NOMO-1 treated with DMSO at 0.1 percent for 48 hours (cell line): ENCODE measurements at regions not wholly inside any gene's neighbourhood (a gene's known extent, or its start where the extent isn't known, plus 50 kb on each side); places are given as distances from the start of the nearest gene placed in this dataset.

Source experiments
- DNase-seq: peaks from one replicate; lab custom pipeline; 2025; ENCODE audit not compliant: unreplicated experiment; lab: John Stamatoyannopoulos, UW

DNA sequence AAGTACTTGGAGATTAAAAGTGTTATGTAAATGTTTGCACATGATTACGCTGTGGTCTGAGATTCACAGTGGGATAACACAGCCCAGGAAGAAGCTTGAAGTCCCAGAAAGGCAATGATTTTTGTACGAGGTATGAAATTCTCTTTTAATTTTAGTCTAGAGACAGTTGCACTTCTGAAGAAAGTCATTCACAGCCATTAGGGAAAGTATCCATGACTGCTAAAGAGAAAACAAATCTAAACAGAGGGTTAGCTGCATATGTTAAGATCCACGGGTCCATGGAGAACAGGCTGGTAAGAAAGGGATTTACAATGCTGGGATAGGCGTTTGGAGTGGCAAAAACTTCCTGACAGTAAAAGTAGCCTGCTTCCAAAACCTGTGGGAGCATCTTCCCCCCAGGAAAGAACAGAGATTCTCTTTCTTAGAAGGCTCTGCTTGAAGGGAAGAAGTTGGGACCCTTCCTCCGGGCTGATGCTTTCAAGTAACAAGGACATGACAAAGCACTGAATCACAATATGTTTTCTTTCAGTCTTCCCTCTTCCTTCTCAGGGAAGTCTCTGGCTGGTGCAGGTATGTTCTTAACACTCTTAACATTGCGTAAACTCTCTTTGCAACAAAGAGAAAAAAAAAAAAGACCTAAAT, 220.8 kb upstream of the CELF2 start:
- no peak for DNase-seq

DNA sequence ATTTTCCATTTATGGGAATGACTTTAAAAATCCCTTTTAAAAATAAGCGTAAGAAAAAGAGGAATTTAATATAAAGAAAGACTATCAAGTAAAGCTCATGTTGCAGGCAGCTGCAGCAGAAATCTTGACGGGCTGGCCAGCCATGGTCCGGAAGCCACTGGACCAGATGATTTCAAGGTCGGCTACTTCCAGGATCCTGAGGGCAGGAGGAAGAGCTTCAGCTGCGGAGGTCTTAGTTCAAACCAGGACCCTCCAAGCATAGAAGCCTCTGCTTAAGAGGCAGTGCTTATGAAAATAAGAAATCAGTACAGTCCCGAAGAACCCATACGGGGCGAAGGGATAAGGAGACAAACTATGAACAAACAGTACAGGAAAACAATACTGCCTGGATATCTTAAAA, 220.2 kb upstream of the CELF2 start:
- DNase-seq = no peak

DNA sequence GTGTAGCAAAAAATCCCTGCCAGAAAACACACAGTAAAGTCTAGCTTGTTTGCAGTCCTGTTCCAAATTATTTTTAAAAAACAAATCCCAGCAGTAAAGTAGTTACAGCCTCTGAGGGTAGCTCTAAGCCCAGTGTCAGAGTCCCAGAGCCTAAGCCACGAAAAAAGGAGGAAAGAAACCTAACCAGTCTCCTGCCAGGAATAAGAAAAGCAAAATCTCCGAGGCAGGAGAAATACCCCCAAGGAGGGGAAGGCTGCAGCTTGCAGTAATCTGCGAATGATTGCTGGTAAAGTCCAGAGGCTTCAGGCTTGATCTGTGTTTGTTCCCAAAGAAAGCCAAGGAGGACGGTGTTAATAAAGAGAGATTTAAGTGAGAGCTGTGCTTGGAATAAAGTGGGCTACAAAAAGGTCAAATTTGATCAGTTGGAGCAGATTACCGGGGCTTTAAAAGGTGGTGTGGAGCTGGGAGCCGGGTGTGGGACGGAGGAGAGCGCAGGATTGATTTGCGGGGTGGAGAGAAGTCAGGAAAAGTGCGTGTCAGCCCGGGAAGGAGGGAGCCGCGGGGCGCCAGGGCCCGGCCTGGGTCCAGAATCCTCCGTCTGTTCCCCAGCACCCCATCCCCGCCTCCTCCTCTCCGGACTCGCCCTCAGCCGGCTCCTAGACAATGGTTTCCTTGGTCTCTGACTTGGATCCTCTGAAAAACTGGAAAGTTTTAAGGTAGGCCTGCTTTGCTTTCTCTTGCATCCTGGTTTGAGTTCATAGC, 219.4 kb upstream of the CELF2 start:
- no peak for DNase-seq

DNA sequence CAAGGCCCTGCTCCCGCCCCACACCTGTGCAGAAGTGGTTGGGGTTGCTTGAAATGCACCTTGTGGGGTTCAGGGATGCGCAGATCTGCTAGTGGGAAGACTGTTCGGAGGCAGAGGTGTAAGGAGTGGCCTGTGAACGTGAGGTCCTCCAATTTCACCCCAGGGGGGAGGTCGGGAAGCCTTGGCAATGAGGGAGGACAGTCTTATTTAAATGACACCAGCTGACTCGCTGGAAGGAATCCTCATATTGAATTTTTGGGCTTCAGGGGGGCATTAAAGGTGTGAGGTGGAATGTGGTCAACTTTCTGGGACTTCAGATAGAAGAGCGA, 218.8 kb upstream of the CELF2 start:
- DNase-seq = no peak

DNA sequence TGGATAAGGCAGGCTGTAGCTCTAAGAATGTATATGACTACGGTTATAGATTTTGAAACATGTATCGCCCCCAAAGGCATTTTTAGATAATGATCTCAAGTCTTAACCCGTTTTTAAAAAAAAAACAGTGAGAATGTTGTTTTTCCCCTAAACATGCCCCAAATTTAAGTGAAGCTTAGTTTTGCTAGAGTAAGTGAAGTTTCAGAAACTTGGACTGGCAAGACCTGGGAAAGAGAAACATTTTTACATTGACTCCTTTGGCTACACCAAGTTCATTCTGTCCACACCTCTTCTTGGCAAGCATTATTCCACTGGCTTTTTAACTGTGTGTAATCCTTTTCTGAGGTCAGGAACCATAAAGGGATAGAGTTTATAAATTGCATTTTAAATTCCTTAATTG, 216.7 kb upstream of the CELF2 start:
- no peak for DNase-seq

DNA sequence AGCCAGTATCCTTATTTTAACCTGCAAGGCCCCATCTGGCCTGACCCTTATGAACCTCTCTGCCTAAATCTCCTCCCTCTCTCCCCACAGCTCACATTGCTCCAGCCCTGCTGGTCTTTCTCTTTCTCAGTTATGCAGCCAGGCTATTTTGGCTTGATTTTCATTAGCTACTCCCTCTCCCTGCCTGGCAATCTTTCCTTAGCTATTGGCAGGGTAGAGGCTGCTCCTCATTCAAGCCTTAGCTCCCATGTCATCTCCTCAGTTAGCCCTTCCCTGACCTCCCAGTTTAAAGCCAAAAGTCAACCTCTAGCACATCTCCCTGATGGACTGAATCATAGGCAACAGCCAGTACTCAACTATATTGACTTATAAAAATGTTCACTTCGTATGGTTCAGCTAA, 214.4 kb upstream of the CELF2 start:
- DNase-seq = no peak

DNA sequence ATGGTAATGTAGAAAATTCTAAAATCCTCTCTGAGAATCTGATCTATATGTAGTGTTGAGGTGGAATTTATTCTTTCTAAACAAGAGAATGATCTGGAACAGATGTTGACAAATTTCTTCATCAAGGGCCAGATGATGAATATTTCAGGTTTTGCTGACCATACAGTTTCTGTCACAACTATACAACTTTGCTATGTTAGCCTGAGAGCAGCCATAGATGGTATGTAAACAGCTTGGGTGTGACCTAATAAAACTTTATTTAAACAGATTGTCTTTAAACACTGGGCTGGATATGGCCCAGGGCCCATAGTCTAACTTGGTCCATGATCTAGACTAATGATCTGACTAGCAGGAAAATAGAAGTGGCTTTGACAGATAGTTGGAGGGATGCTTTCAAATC, 213.6 kb upstream of the CELF2 start:
- no peak for DNase-seq

DNA sequence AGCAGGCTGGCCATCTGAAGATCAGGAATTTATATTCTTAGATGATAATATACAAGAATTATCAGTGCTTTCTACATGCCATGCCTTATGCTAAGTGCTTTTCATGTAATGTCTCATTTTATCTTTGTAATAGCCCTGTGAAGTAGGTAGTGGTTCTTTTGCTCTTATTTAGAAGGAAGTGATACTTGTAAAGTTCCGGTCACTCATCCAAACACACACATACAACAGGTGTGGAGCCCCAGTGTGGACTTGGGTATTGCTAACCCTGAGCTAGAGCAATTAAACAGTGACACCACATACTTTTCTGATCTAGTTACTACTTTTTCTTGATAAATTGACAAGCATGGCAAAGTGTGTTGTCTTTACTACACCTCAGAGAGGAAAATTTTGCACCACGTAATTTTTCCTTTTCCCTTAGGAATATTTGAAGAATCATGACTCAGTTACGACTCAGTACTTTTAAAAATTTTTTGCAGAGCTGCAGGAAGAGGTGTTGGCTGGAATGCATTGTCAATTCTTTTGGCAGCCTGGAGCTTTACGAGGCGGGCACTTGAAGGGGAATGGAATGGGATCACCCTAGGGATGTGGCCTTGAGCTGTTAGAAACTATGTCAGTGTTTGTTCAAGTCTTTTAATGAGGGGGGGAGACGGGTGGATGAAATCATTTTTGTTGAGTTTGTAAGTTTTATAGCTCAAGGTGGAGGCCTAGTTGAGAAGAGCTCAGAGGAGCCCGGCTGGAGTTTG, 212.5 kb upstream of the CELF2 start:
- DNase-seq = peak; percentile 14

DNA sequence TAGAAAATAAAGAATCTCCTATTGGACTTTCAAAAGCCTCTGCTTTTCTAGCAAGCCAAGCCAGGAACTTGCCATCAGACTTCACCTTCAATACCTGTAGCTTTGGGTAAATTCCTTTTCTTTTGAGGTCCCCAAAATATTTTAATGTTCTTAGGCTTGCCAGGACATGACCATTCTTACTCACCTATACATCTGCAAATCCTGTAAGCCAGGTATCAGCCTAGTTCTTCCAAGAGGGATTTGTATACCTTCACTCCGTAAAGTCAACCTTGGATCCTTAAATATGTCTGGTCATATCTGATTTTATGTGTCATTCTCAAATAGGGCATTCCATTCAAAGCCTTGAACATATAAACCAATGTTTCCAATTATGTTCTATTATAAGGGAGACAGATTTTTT, 210.6 kb upstream of the CELF2 start:
- DNase-seq = no peak

DNA sequence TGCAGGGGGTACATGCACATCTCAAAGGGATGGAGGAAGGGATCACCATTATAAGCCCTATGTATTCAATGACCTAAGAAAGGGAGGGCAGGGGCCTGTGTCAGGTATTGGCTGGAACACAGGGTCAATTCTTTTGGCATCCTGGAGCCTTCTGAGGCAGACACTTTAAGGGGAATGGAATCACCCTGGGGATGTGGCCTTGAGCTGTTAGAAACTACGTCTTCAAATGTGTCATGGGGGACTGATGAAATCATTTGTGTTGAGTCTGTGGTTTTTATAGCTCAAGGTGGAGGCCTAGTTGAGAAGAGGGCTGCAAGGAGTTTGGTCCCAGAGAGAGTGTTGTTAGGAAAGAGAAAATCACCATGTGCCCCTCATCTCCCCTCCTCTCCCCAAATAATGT, 206.1 kb upstream of the CELF2 start:
- no peak for DNase-seq

DNA sequence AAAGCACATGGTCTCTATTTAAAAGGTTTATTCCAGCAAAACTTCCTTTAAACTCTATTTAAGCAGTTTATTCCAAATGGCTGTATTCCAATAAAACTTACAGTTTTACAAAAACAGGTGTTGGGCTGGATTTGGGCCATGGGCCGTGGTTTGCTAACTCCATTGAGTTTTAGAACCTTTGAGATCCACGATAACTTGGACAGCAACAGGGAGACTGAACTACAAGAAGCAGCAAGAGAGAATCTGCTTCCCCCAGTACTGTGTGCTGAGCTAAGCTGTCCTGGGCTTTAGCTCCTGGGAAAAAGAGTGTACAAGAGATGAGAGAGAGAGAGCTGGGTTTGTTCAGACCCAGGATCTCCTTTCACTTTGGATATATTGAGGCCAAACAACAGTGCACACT, 204.0 kb upstream of the CELF2 start:
- no peak for DNase-seq

DNA sequence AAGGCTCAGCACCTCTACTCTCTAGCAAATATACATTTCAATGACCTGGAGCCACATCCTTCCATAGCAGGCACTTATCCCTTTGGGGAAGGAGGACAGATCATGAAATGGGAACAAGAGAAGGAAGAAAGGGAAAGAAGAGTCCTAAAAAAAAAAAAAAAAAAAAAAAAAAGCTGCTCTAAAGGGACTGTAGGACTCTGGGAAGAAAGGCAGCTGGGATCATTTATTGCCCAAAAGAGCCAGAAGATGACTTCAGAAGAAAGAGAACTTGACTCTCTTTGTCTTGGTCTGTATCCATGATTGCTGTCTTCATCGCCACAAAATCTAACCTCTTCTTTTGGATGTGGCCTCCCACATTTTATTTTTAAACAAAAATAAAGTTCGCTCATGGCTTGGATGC, 203.6 kb upstream of the CELF2 start:
- no peak for DNase-seq

DNA sequence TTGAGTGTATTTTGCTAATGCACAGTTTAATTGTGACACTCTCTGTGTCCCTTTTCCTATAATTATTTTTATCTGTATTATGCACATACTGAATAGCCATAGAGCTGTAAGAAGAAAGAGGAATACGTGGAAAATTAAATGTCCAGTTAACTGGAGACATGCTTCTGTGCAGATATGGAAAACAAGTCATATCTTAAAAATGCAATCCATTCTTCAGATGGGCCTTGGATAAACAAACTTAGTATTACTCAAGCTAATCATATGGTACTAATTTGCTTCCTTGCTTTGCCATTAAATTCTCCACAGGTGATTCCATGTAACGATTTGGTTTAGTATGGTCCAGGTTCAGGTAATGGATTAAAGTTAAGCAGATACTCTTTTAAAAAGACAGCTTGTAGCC, 201.2 kb upstream of the CELF2 start:
- DNase-seq = no peak

DNA sequence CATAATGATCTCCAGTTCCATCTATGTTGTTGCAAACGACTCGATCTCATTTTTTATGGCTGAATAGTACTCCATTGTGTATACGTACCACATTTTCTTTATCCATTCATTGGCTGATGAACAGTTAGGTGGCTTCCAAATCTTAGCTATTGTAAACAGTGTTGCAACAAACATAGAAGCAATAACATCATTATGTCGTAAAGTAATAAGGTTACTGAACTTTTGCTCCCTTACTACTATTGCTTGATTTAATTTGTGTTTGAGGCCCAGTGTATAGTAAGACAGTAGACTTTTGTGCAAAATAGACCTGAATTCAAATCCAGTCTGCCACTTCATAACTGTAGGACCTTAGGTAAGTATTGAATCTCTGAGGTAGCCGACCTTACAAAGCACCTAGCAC, 200.1 kb upstream of the CELF2 start:
- no peak for DNase-seq

DNA sequence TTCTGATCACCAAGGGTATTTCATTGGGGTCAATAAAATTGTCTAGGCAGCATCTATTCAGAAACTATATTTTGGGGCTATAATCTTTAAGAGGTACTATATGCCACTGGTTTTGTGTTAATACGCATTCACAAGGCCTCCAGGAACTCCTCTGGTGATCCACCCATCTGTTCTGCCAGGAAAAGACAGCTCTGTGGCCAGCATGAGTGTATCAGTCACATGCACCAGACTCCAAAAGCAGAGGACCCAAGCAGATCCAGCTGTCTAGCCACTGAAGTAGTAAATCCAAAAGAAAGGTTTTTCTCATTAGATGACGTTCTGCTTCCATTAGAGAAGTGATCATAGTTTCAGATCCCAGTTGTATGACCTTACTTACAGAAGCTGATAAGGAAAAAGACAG, 199.6 kb upstream of the CELF2 start:
- no peak for DNase-seq

DNA sequence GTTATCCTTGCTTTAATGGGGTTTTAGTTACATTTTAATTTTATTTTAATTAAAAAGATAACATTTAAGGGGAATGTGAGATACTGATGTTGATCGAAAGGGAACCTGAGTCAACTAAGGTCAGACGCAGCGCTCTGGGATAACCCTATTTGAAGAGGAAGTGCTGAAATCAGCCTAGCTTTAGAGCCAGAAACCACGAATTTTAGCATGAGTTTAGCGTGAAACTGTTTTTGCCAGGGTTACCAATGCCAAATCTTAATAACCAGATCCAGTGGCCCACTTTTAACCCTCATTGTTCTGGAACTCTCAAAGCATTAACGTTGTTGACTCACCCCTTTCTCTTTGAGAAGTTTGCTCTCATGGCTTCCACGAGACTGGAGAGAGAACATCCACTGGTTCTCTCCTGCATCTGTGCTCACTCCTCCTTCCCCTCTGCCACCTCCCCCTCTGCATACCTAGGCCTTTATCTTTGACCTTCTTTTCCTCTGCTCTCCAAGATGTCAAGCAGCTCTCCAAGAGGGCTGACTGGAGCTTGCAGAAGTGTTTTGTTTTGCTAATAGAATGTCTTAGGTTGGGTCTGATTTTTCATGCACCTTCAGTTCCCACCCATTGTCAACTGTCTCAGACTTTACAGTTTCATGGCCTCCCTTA, 198.3 kb upstream of the CELF2 start:
- DNase-seq = no peak

DNA sequence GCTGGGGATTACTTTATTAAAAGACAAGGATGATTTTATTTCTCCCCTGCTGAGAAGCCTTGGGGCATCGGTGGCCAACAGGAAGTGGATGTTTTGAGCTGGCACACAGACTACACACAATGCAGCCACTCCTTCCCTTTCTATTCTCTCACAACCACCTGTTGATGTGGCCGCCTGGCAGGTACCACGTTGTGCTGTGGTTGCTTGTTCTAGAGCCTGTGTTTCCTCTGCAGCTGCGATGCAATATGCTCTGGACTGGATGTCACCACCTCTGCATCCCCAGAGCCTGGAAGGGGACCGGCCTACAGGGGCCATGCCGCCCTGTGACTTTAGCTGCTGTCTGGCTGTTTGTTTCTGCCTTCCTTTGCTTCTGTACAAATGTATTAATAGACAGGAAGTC, 195.7 kb upstream of the CELF2 start:
- DNase-seq = no peak

DNA sequence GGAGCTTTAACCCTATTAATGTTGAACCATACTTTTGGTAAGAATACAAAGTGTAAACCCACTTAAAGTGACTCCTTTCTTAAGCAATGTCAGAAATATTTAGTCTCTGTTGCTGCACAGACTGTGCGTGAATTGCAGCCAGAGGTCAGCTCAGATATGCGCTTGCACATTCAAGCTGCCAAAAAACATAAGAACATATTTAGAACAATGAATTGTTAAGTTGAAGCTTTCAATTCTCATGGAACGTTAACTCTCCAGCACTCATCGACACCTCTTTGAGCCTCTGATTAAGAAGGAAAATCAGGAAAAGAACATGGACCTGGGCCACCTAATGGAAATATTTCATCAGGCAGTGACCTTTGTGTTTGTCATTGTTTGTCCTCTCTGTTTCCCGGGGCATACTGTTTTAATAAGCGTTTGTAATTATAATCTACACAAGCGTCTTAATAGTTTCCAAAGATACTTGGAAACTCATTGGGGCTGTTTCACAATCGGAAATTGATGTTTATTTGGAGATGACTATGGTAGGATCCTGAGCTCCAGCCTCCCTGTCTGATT, 193.0 kb upstream of the CELF2 start:
- no peak for DNase-seq

DNA sequence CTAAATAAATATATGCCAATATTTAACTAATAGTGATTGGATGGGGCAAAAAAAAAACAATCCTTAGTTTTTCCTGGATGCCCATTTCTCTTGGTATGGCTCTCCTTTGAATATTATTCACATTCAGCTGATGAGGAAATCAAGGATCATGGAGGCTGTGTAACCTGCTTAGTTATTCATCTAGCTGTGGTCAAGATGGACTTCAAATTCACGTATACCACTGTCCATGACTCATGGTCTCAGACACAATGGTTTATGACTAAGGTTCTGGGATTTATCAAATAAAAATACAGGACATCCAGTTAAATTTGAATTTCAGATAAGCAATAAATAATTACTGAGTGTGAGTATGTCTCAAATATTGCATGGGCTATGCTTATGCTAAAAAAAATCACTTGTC, 191.5 kb upstream of the CELF2 start:
- DNase-seq = no peak

DNA sequence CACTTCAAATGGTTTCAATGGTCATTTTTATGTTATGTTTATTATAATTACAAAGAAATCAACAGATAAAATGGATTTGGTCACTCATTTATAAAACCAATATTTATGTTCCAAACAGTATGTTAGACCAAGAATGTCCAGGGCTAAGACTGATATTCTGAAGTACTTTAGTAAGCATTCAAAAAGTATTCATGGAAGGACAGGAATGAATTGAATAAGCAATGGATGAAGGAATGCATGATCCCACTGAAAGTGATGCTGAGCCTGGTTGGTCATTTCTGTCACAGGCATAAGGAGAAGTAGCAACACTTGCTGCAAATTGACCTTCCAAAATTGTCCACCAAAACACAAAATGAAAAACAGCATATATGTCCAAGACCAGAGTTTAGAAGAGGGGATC, 189.0 kb upstream of the CELF2 start:
- no peak for DNase-seq

DNA sequence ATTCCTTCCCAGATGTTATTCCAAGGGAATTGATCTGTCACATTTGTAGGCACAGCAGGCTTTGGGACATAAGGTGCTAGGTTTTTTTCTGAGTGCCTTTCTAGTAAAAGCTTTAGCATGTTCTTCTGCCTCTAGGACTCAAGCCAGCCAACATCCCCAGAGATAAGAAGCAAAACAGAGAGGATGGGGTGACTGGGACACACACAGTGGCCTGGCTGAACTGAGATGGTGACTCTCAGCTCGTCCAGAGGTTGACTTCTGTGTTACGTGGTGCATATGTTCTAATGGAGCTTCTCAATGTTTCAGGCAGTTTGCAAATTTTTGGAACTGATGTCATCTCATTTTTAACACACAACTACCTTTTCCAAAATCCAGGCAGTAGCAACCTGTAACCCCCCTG, 188.1 kb upstream of the CELF2 start:
- no peak for DNase-seq
